AML-193 (cell line): ENCODE measurements at regions not wholly inside any gene's neighbourhood (a gene's known extent, or its start where the extent isn't known, plus 50 kb on each side); places are given as distances from the start of the nearest gene placed in this dataset.

Experiments
- DNase-seq, 2 experiments: peaks; one replicate each; lab custom pipeline; 2025; lab: John Stamatoyannopoulos, UW

- DNase-seq: no peak
Measured at GRCh38 chr14:97350894-97351731, 553.9 kb downstream of the VRK1 start.

GRCh38 chr14:97353102-97353501 lies 555.9 kb downstream of the VRK1 start:
- DNase-seq: no peak

GRCh38 chr14:97354119-97354722 lies 557.0 kb downstream of the VRK1 start:
- no peak for DNase-seq

GRCh38 chr14:97359341-97359740 lies 562.2 kb downstream of the VRK1 start:
- no peak for DNase-seq

GRCh38 chr14:97361181-97361580 lies 564.0 kb downstream of the VRK1 start:
- no peak for DNase-seq

GRCh38 chr14:97361958-97362357 lies 564.8 kb downstream of the VRK1 start:
- DNase-seq: no peak

GRCh38 chr14:97366400-97366799 lies 569.2 kb downstream of the VRK1 start:
- DNase-seq: no peak

GRCh38 chr14:97367278-97367677 lies 570.1 kb downstream of the VRK1 start:
- DNase-seq: no peak

GRCh38 chr14:97368049-97368448 lies 570.9 kb downstream of the VRK1 start:
- no peak for DNase-seq

- DNase-seq: no peak
Measured at GRCh38 chr14:97368900-97369564, 571.9 kb downstream of the VRK1 start.

- DNase-seq: no peak
Measured at GRCh38 chr14:97369901-97370300, 572.7 kb downstream of the VRK1 start.

- no peak for DNase-seq
Measured at GRCh38 chr14:97376310-97376709, 579.1 kb downstream of the VRK1 start.

- DNase-seq: no peak
Measured at GRCh38 chr14:97377550-97377949, 580.4 kb downstream of the VRK1 start.

GRCh38 chr14:97379091-97379531 lies 581.9 kb downstream of the VRK1 start:
- no peak for DNase-seq

- DNase-seq: no peak
Measured at GRCh38 chr14:97380539-97380941, 583.4 kb downstream of the VRK1 start.

- DNase-seq: no peak
Measured at GRCh38 chr14:97381309-97381708, 584.1 kb downstream of the VRK1 start.

- DNase-seq: no peak
Measured at GRCh38 chr14:97382616-97383226, 585.5 kb downstream of the VRK1 start.

GRCh38 chr14:97385727-97386126 lies 588.5 kb downstream of the VRK1 start:
- DNase-seq: no peak

GRCh38 chr14:97387252-97387874 lies 590.2 kb downstream of the VRK1 start:
- DNase-seq: no peak

GRCh38 chr14:97388408-97388807 lies 591.2 kb downstream of the VRK1 start:
- no peak for DNase-seq

- no peak for DNase-seq
Measured at GRCh38 chr14:97390096-97390724, 593.0 kb downstream of the VRK1 start.

GRCh38 chr14:97393244-97393643 lies 596.1 kb downstream of the VRK1 start:
- DNase-seq: no peak
